ENCODE measurements at regions not wholly inside any gene's neighbourhood (a gene's known extent, or its start where the extent isn't known, plus 50 kb on each side); places are given as distances from the start of the nearest gene placed in this dataset.

DNA sequence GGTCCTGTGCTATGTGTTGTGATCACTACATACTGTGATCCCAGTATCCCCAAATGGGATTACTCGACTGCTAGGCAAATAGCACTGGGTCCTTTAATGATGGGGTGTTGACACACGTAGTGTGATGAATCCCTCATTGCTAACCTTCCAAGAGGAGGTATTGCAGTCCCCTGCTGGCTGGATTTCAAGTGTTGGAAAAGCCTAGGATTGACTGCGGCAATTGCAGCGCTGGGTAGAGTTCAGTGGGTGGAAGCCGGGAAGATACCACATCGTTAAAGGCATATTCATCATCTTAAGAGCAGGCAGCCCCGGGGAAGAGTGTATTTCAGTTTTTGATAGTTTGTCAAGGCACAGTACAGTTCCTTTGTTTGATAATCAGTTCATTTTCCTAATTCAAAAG lies 159.9 kb downstream of the TRIML1 start:
- H3K27me3 ChIP-seq: no peaks in the 10 kb centered on the region
- no peak overlapping the region for H3K4me3 ChIP-seq (ENCODE audit: low read depth in 1 of 2, low read length in 1 of 2)
- TF ChIP-seq, protein P1, sequence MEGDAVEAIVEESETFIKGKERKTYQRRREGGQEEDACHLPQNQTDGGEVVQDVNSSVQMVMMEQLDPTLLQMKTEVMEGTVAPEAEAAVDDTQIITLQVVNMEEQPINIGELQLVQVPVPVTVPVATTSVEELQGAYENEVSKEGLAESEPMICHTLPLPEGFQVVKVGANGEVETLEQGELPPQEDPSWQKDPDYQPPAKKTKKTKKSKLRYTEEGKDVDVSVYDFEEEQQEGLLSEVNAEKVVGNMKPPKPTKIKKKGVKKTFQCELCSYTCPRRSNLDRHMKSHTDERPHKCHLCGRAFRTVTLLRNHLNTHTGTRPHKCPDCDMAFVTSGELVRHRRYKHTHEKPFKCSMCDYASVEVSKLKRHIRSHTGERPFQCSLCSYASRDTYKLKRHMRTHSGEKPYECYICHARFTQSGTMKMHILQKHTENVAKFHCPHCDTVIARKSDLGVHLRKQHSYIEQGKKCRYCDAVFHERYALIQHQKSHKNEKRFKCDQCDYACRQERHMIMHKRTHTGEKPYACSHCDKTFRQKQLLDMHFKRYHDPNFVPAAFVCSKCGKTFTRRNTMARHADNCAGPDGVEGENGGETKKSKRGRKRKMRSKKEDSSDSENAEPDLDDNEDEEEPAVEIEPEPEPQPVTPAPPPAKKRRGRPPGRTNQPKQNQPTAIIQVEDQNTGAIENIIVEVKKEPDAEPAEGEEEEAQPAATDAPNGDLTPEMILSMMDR (IDR thresholded peaks at IDR 0.05): no peak
- no peaks in the 10 kb centered on the region for H3K4me1 ChIP-seq (ENCODE audit: control insufficient read depth in 1 of 2, insufficient read depth in 1 of 2, low read depth in 1 of 2, low read length in 1 of 2)
- H3K36me3 ChIP-seq: no peaks in the 10 kb centered on the region
- H3K27ac ChIP-seq: no peak overlapping the region
- H3K9me3 ChIP-seq: no peaks in the 10 kb centered on the region

DNA sequence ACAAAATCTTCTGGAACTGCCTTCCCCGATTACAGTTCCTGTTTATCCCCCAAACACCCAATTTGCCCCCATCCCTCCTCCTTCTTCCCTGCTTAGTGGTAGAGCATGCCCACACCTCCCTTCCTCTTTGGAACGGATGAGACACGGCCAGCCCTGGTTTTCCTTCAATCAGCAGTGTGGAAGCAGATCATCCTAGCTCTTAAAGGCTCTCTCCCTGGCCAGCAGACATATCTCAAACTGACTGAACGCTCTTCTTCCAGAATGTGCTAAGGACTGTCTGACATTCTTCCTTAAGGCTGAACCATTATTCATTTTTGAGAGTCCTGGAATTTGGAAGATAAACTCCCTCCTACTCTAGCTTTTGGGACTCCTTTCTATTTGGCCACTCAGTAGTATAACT lies 161.1 kb downstream of the TRIML1 start:
- no peak overlapping the region for H3K4me3 ChIP-seq (ENCODE audit: low read depth in 1 of 2, low read length in 1 of 2)
- no peaks in the 10 kb centered on the region for H3K9me3 ChIP-seq
- TF ChIP-seq, protein P1 (IDR thresholded peaks at IDR 0.05): no peak
- no peak overlapping the region for H3K27ac ChIP-seq
- H3K36me3 ChIP-seq: no peaks in the 10 kb centered on the region
- H3K4me1 ChIP-seq (ENCODE audit: control insufficient read depth in 1 of 2, insufficient read depth in 1 of 2, low read depth in 1 of 2, low read length in 1 of 2): no peaks in the 10 kb centered on the region
- H3K27me3 ChIP-seq: no peaks in the 10 kb centered on the region

DNA sequence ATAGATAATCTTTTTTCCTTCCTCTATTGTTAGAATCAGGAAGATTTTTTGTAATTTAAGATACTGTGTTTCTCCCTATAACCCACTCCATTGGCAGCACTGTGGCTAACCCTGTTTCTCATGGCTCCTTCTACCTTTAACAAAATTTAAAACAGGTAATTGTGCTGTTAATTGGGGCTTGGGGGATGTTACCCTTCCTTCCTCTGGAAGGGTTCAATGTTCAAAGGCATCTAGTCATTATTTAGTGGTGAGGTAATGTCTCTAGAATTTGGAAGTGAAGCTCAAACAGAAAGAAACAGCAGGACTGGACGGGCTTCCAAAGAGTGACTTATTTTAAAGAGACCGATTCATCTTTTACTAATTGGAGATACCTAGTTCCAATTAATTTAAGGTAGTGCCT lies 166.4 kb downstream of the TRIML1 start:
- Histone ChIP-seq H3K4me3 (ENCODE audit: low read depth in 1 of 2, low read length in 1 of 2) (no peak overlapping the region), H3K36me3 (no peaks in the 10 kb centered on the region), H3K27ac (no peak overlapping the region), H3K4me1 (ENCODE audit: control insufficient read depth in 1 of 2, insufficient read depth in 1 of 2, low read depth in 1 of 2, low read length in 1 of 2) (no peaks in the 10 kb centered on the region), H3K9me3 (no peaks in the 10 kb centered on the region), H3K27me3 (no peaks in the 10 kb centered on the region)
- TF ChIP-seq, protein P1 (IDR thresholded peaks at IDR 0.05): no peak

DNA sequence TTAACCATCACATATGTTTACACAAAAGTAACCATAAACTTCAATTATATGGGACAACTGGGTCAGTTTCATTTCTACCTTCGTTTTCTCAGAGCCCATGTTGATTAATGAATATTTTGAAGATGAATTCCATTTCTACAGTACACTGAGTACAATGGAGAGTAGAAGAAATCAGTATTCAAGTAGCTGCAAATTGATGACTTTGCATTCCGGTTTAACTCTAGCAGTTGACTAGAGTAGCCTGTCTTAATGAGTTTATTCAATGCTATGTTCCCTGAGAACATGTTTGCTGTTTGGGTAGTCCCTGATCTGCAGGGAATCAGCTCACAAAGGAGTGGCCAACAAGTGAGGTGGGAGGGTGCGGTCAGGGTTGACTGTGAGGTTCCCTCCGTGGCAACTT lies 168.3 kb downstream of the TRIML1 start:
- TF ChIP-seq, protein P1 (IDR thresholded peaks at IDR 0.05): no peak

DNA sequence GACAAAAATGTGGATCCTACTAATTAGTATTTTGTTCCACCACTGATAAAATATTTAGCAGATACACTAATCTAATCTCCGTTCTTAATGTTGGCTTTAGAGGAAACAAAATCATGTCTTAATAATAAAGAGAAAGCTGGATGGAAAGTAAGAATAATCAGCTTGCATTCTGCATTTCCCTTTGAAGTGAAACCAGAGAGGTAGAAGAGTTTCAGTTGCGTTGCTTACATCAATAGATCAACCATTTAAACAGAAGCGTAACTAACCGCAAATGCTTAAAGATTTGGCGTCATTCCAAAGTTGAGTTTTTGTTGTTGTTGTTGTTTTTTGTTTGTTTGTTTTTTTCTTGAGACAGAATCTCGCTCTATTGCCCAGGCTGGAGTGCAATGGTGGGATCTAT lies 168.9 kb downstream of the TRIML1 start:
- no peaks in the 10 kb centered on the region for H3K4me1 ChIP-seq (ENCODE audit: control insufficient read depth in 1 of 2, insufficient read depth in 1 of 2, low read depth in 1 of 2, low read length in 1 of 2)
- TF ChIP-seq, protein P1 (IDR thresholded peaks at IDR 0.05): no peak
- H3K4me3 ChIP-seq (ENCODE audit: low read depth in 1 of 2, low read length in 1 of 2): no peak overlapping the region
- H3K27me3 ChIP-seq: no peaks in the 10 kb centered on the region
- no peaks in the 10 kb centered on the region for H3K36me3 ChIP-seq
- no peaks in the 10 kb centered on the region for H3K9me3 ChIP-seq
- H3K27ac ChIP-seq: no peak overlapping the region

More for the DNA sequence above, 168.3 kb downstream of the TRIML1 start:
- H3K27ac ChIP-seq: no peak overlapping the region
- H3K4me1 ChIP-seq (ENCODE audit: control insufficient read depth in 1 of 2, insufficient read depth in 1 of 2, low read depth in 1 of 2, low read length in 1 of 2): no peaks in the 10 kb centered on the region
- H3K9me3 ChIP-seq: no peaks in the 10 kb centered on the region
- H3K36me3 ChIP-seq: no peaks in the 10 kb centered on the region
- no peaks in the 10 kb centered on the region for H3K27me3 ChIP-seq
- H3K4me3 ChIP-seq (ENCODE audit: low read depth in 1 of 2, low read length in 1 of 2): no peak overlapping the region

DNA sequence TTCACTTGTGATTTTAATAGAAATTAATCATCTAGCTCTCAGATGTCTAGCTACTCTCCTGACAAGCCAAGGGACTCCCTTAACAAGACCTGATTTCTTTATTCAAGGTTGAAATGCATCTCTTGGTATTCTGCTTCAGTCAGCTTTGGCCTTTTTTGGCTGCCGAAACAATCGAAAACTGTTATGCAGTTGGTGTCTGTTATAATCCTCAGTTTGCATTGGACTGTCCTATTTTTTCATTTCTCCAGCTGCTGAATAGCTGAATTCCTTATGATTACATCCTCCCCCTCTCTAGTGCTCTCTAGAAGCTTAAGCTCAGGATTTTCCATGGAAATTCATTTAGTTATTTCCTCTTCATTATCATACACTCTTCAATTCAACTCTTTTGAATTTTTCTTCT lies 177.2 kb downstream of the TRIML1 start:
- Histone ChIP-seq H3K9me3 (no peaks in the 10 kb centered on the region), H3K27ac (no peak overlapping the region), H3K27me3 (no peaks in the 10 kb centered on the region), H3K4me3 (ENCODE audit: low read depth in 1 of 2, low read length in 1 of 2) (no peak overlapping the region), H3K36me3 (no peaks in the 10 kb centered on the region), H3K4me1 (ENCODE audit: control insufficient read depth in 1 of 2, insufficient read depth in 1 of 2, low read depth in 1 of 2, low read length in 1 of 2) (no peaks in the 10 kb centered on the region)
- TF ChIP-seq, protein P1 (IDR thresholded peaks at IDR 0.05): no peak

Measured in neutrophil (primary cell).